Endothelial cell of umbilical vein (primary cell): ENCODE measurements at regions not wholly inside any gene's neighbourhood (a gene's known extent, or its start where the extent isn't known, plus 50 kb on each side); places are given as distances from the start of the nearest gene placed in this dataset.

ENCODE experiments used
- BruUV-seq: library from RNA; stranded (reverse); fragments of 400-500 nt; replicated peaks from 2 replicates; lab custom pipeline; 2021; lab: Mats Ljungman, UMichigan
- CTCF ChIA-PET: fragments of 300-600, 350-600 bp; sonication (Branson Sonifier 250); formaldehyde crosslinking; loops from one replicate; lab custom pipeline; 2021; ENCODE audit warnings: antibody characterized with exemption, inconsistent platforms; lab: Charles Lee
- POLR2A ChIA-PET: fragments of 300-600, 350-600 bp; sonication (Branson Sonifier 250); formaldehyde crosslinking; loops from one replicate; lab custom pipeline; 2021; ENCODE audit warnings: antibody characterized with exemption, inconsistent platforms; lab: Charles Lee
- DNase-seq: peaks from one replicate; pipeline ENCODE4 v3.0.0-alpha.2; 2011; ENCODE audit warnings: low read depth, low spot score
- FAIRE-seq: peaks from 2 replicates; lab custom pipeline; 2011; peaks lifted over from hg19 to GRCh38; lab: Jason Lieb, UNC
- H2AFZ ChIP-seq: 2 replicates; pipeline ENCODE4 v1.6.0; 2012; ENCODE audit warnings: low read depth, low read length, control low read depth, inconsistent platforms
- H3K27ac ChIP-seq: 2 replicates; pipeline ENCODE4 v1.5.1; 2011; ENCODE audit warnings: low read depth, mild to moderate bottlenecking, control low read depth, low read length, moderate library complexity; ENCODE audit not compliant: insufficient read depth
- H3K27me3 ChIP-seq, 2 experiments: 2 replicates each; pipeline versions ENCODE4 v1.6.0 to v1.6.1; 2011; ENCODE audit warnings: low read length in 2 of 2, mixed read lengths in 1 of 2; ENCODE audit not compliant: control insufficient read depth in 2 of 2, insufficient read depth in 2 of 2
- H3K36me3 ChIP-seq, 2 experiments: 2 replicates in 1 of 2; 3 replicates in 1 of 2; pipeline ENCODE4 v1.5.1; 2011; ENCODE audit warnings: low read length in 2 of 2, mild to moderate bottlenecking in 1 of 2, moderate library complexity in 1 of 2; ENCODE audit not compliant: control insufficient read depth in 2 of 2, insufficient read depth in 2 of 2; ENCODE audit errors: extremely low read depth in 1 of 2
- H3K4me1 ChIP-seq: 3 replicates; pipeline ENCODE4 v1.5.1; 2011; ENCODE audit warnings: mild to moderate bottlenecking, low read length; ENCODE audit not compliant: control insufficient read depth, insufficient read depth; ENCODE audit errors: extremely low read depth
- H3K4me2 ChIP-seq: 2 replicates; pipeline ENCODE4 v1.6.1; 2011; ENCODE audit warnings: low read length, control low read depth, mixed read lengths; ENCODE audit not compliant: insufficient read depth
- H3K4me3 ChIP-seq, 3 experiments: fragments of 200-600 bp in 1 of 3; sonication (generic), shearing (Covaris generic) in 1 of 3; replicated peaks in 1 of 3; 2 replicates each; pipeline ENCODE4 v1.5.1; 2011 to 2016; ENCODE audit warnings: control low read depth in 3 of 3, low read length in 3 of 3, mild to moderate bottlenecking in 2 of 3, inconsistent platforms in 1 of 3, low read depth in 1 of 3, moderate library complexity in 1 of 3; ENCODE audit not compliant: insufficient read depth in 1 of 3
- H3K79me2 ChIP-seq: 2 replicates; pipeline ENCODE4 v1.6.0; 2012; ENCODE audit warnings: low read length, inconsistent platforms; ENCODE audit not compliant: control insufficient read depth, insufficient read depth
- H3K9ac ChIP-seq: replicated peaks from 2 replicates; pipeline ENCODE3; 2011; ENCODE audit warnings: low read length, control low read depth; ENCODE audit not compliant: insufficient read depth; ENCODE audit errors: extremely low read depth
- H3K9me1 ChIP-seq: replicated peaks from 3 replicates; pipeline ENCODE4 v1.6.0; 2011; ENCODE audit warnings: mild to moderate bottlenecking, low read length; ENCODE audit not compliant: control insufficient read depth, insufficient read depth; ENCODE audit errors: extremely low read depth
- H3K9me3 ChIP-seq: replicated peaks from 2 replicates; pipeline ENCODE4 v1.5.1; 2012; ENCODE audit warnings: low read length, inconsistent platforms; ENCODE audit not compliant: control insufficient read depth, insufficient read depth
- H4K20me1 ChIP-seq: replicated peaks from 2 replicates; pipeline ENCODE3; 2011; ENCODE audit warnings: mild to moderate bottlenecking, low read length; ENCODE audit not compliant: control insufficient read depth, insufficient read depth; ENCODE audit errors: extremely low read depth
- EZH2 ChIP-seq: IDR thresholded peaks from 2 replicates; pipeline ENCODE4 v1.6.1; 2012; ENCODE audit warnings: borderline replicate concordance, low read depth, mild to moderate bottlenecking, moderate library complexity, low read length, inconsistent platforms; ENCODE audit not compliant: severe bottlenecking
- FOS ChIP-seq: IDR thresholded peaks from 2 replicates; pipeline ENCODE4 v1.6.1; 2011; ENCODE audit warnings: mild to moderate bottlenecking, low read length, moderate library complexity, borderline replicate concordance; ENCODE audit not compliant: insufficient read depth
- GATA2 ChIP-seq: IDR thresholded peaks from 2 replicates; pipeline ENCODE4 v1.7.0; 2011; ENCODE audit warnings: low read depth, mild to moderate bottlenecking, moderate library complexity, mixed read lengths, low read length; ENCODE audit not compliant: insufficient read length, insufficient read depth
- JUN ChIP-seq: IDR thresholded peaks from 2 replicates; pipeline ENCODE4 v1.6.1; 2011; ENCODE audit warnings: borderline replicate concordance, low read depth; ENCODE audit not compliant: insufficient read length, insufficient read depth
- MYC ChIP-seq: IDR thresholded peaks from one replicate; pipeline ENCODE4 v1.6.1; 2011; ENCODE audit warnings: mild to moderate bottlenecking, low read depth, low read length
- POLR2A ChIP-seq: IDR thresholded peaks from 2 replicates; pipeline ENCODE4 v1.6.1; 2012; ENCODE audit warnings: low read depth, mild to moderate bottlenecking, control low read depth, low read length
- POLR2AphosphoS5 ChIP-seq: IDR thresholded peaks from 2 replicates; pipeline ENCODE4 v1.6.1; 2012; ENCODE audit warnings: low read depth, mild to moderate bottlenecking, control low read depth, low read length, moderate library complexity; ENCODE audit not compliant: insufficient read depth
- dilution Hi-C: fragments of 300-500 bp; cut with MboI; formaldehyde crosslinking; loops from one replicate; pipeline ENCODE4 v1.15.0; 2019; ENCODE audit warnings: low sequenced_read_pairs; ENCODE audit not compliant: extremely low pct_ligation_motif_present
- intact Hi-C: fragments of 100-400 bp; cut with micrococcal nuclease; formaldehyde crosslinking; loops from one replicate; pipeline ENCODE4 v1.10.0; 2022
- TF ChIP-seq, protein P1 (sequence below), 2 donors: IDR thresholded peaks; 1 replicate in 1 of 2; 2 replicates in 1 of 2; pipeline ENCODE4 v1.5.1; 2011; ENCODE audit warnings: low read length in 2 of 2, mild to moderate bottlenecking in 2 of 2, moderate library complexity in 2 of 2, control low read depth in 1 of 2, inconsistent platforms in 1 of 2, low read depth in 1 of 2; ENCODE audit not compliant: insufficient read depth in 1 of 2; ENCODE audit errors: extremely low read depth in 1 of 2
- TF ChIP-seq, protein P2 (sequence below): IDR thresholded peaks from 2 replicates; pipeline ENCODE4 v1.6.1; 2011; ENCODE audit not compliant: insufficient read depth, insufficient read length

DNA sequence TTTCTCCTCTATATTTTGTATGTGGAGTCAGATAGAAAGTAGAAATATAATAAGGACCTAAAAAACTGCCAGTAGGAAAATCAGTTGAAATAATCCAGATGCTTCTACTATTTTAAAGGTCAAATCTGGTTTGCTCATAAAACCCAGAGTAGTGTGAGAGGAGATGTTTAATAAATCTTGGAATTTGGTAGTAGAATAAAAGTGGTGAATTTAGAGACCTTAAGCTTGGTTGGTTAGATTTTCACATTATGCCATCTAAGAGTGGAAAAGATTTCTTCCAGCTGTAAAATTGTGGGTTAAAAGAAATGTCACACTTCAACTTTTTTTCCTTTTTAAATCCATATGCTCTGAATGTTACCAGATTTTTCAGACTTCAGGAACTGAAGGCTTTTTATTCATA lies 266.4 kb upstream of the GOLIM4 start:
- H2AFZ ChIP-seq = no peak overlapping the region
- H3K4me2 ChIP-seq = no peak overlapping the region
- no peaks in the 10 kb centered on the region for H3K27me3 ChIP-seq
- FAIRE-seq (no peak), DNase-seq (no peak)
- CTCF ChIA-PET = no interaction called here
- H3K9me1 ChIP-seq = no peaks in the 10 kb centered on the region
- no peak overlapping the region for H3K27ac ChIP-seq
- no peaks in the 10 kb centered on the region for H3K9me3 ChIP-seq
- intact Hi-C loops (no loop called here), dilution Hi-C loops (no loop called here)
- H3K79me2 ChIP-seq = no peaks in the 10 kb centered on the region
- H3K9ac ChIP-seq = no peak overlapping the region
- H3K4me3 ChIP-seq = no peak overlapping the region
- no peaks in the 10 kb centered on the region for H4K20me1 ChIP-seq
- no peak for TF ChIP-seq GATA2
- TF ChIP-seq MYC = no peak
- TF ChIP-seq, protein P1, sequence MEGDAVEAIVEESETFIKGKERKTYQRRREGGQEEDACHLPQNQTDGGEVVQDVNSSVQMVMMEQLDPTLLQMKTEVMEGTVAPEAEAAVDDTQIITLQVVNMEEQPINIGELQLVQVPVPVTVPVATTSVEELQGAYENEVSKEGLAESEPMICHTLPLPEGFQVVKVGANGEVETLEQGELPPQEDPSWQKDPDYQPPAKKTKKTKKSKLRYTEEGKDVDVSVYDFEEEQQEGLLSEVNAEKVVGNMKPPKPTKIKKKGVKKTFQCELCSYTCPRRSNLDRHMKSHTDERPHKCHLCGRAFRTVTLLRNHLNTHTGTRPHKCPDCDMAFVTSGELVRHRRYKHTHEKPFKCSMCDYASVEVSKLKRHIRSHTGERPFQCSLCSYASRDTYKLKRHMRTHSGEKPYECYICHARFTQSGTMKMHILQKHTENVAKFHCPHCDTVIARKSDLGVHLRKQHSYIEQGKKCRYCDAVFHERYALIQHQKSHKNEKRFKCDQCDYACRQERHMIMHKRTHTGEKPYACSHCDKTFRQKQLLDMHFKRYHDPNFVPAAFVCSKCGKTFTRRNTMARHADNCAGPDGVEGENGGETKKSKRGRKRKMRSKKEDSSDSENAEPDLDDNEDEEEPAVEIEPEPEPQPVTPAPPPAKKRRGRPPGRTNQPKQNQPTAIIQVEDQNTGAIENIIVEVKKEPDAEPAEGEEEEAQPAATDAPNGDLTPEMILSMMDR (IDR thresholded peaks at IDR 0.05; ENCODE audit: extremely low read depth in 1 of 2, insufficient read depth in 1 of 2, low read depth in 1 of 2, low read length in 2 of 2) = no peak
- no peak for TF ChIP-seq POLR2AphosphoS5
- TF ChIP-seq POLR2A = no peak
- no peak for TF ChIP-seq EZH2
- TF ChIP-seq, protein P2, sequence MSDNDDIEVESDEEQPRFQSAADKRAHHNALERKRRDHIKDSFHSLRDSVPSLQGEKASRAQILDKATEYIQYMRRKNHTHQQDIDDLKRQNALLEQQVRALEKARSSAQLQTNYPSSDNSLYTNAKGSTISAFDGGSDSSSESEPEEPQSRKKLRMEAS = no peak
- no peak for TF ChIP-seq FOS
- TF ChIP-seq JUN = no peak
- H3K4me1 ChIP-seq = no peaks in the 10 kb centered on the region
- POLR2A ChIA-PET = no interaction called here
- no peaks in the 10 kb centered on the region for H3K36me3 ChIP-seq
- no TSS peak for BruUV-seq
